ENCODE measurements at regions not wholly inside any gene's neighbourhood (a gene's known extent, or its start where the extent isn't known, plus 50 kb on each side); places are given as distances from the start of the nearest gene placed in this dataset.

GRCh38 chr14:71588576-71589215, 343.5 kb upstream of the RGS6 start:
- H3K4me1 ChIP-seq (ENCODE audit: insufficient read depth, low read length), result peaks cover 6% of the 10 kb centered on the region; the same call in 1 of the 2 replicates
- no peaks in the 10 kb centered on the region for H3K9me3 ChIP-seq (ENCODE audit: control insufficient read depth, low read depth, low read length)
- no peaks in the 10 kb centered on the region for H3K9me3 Mint-ChIP-seq
- H4K5ac ChIP-seq (ENCODE audit: insufficient read length, low read depth, low read length), result no peak overlapping the region
- H2BK20ac ChIP-seq (ENCODE audit: low read depth, low read length, poor library complexity, severe bottlenecking), result no peak overlapping the region
- no peak overlapping the region for H3K4ac ChIP-seq (ENCODE audit: low read depth, low read length)
- no peak overlapping the region for H4K91ac ChIP-seq (ENCODE audit: insufficient read length, low read depth, low read length)
- no peak overlapping the region for H2BK120ac ChIP-seq (ENCODE audit: low read depth, low read length, poor library complexity, severe bottlenecking)
- no peaks in the 10 kb centered on the region for H3K27me3 ChIP-seq (ENCODE audit: insufficient read depth, low read length)
- H4K8ac ChIP-seq (replicated peaks; ENCODE audit: insufficient read length, low read depth, low read length), result no peak overlapping the region
- no peak overlapping the region for H3K27ac Mint-ChIP-seq
- no peak overlapping the region for H3K4me2 ChIP-seq (ENCODE audit: insufficient read depth, insufficient read length, low read length)
- WGBS (ENCODE audit: extremely low coverage, insufficient read length, low lambda C conversion rate), result no CpG with 5 or more reads among the region's 10 CpGs
- no peaks in the 10 kb centered on the region for H3K23me2 ChIP-seq (ENCODE audit: insufficient read length, low read depth, low read length, poor library complexity, severe bottlenecking)
- no peak overlapping the region for H2AFZ ChIP-seq (ENCODE audit: low read length)
- no peak overlapping the region for H3K14ac ChIP-seq (ENCODE audit: insufficient read depth, low read length)
- no peak overlapping the region for H3T11ph ChIP-seq (ENCODE audit: low read length)
- H3K9ac ChIP-seq (ENCODE audit: extremely low read depth, insufficient read length, low read length), result no peak overlapping the region
- no peaks in the 10 kb centered on the region for H3K27me3 Mint-ChIP-seq (ENCODE audit: low read depth)
- no peak overlapping the region for H3K23ac ChIP-seq (ENCODE audit: insufficient read length, low read depth, low read length)
- no peak overlapping the region for H2BK12ac ChIP-seq (ENCODE audit: insufficient read length, low read depth, low read length)
- peaks cover 5 to 9% (median 6%) of the 10 kb centered on the region in 3 experiments; a peak in 4 of 7 replicates for H3K36me3 Mint-ChIP-seq (ENCODE audit: insufficient read depth in 1 of 3, low read depth in 3 of 3)
- no peak overlapping the region for H2BK15ac ChIP-seq (ENCODE audit: low read depth, low read length)
- H2BK5ac ChIP-seq (ENCODE audit: insufficient read length, low read length), result no peak overlapping the region
- peaks cover 2% of the 10 kb centered on the region; the same call in 1 of the 2 replicates for H3K79me2 ChIP-seq (ENCODE audit: insufficient read depth, low read length)
- H3K56ac ChIP-seq (ENCODE audit: insufficient read length, low read depth, low read length), result no peak overlapping the region
- no peak overlapping the region for H3K4me3 Mint-ChIP-seq
- H4K20me1 ChIP-seq (ENCODE audit: control insufficient read depth, insufficient read depth, insufficient read length), result no peaks in the 10 kb centered on the region
- no peak overlapping the region for H3K18ac ChIP-seq (ENCODE audit: insufficient read length, low read depth, low read length)
- no peak for TF ChIP-seq CTCF (conservative IDR thresholded peaks at IDR 0.05)
- H3K4me1 Mint-ChIP-seq, result peaks cover 23 to 32% of the 10 kb centered on the region in 2 experiments
- no peak for DNase-seq
- no peak overlapping the region for H2AK5ac ChIP-seq (ENCODE audit: insufficient read length, low read length)
- H3K27ac ChIP-seq (ENCODE audit: insufficient read length, low read depth, low read length), result no peak overlapping the region
- H3K79me1 ChIP-seq (ENCODE audit: insufficient read depth, low read depth, low read length, poor library complexity, severe bottlenecking), result peaks cover 2% of the 10 kb centered on the region
